GM18499 (cell line): ENCODE measurements at regions not wholly inside any gene's neighbourhood (a gene's known extent, or its start where the extent isn't known, plus 50 kb on each side); places are given as distances from the start of the nearest gene placed in this dataset.
"Not testable (repeated sequence)": the region's sequence is repeated elsewhere in the genome, so short reads cannot be mapped to it uniquely, and the experiment has no call there.

Experiments
- ATAC-seq: cut with Tn5 transposase; IDR thresholded peaks from one replicate; pipeline ENCODE4 v1.9.1; 2021; ENCODE audit warnings: moderate number of reproducible peaks; ENCODE audit not compliant: insufficient read depth, unreplicated experiment

- ATAC-seq = no peak
Measured at GRCh38 chr7:28328146-28328545, 84.2 kb upstream of the CREB5 start.

DNA sequence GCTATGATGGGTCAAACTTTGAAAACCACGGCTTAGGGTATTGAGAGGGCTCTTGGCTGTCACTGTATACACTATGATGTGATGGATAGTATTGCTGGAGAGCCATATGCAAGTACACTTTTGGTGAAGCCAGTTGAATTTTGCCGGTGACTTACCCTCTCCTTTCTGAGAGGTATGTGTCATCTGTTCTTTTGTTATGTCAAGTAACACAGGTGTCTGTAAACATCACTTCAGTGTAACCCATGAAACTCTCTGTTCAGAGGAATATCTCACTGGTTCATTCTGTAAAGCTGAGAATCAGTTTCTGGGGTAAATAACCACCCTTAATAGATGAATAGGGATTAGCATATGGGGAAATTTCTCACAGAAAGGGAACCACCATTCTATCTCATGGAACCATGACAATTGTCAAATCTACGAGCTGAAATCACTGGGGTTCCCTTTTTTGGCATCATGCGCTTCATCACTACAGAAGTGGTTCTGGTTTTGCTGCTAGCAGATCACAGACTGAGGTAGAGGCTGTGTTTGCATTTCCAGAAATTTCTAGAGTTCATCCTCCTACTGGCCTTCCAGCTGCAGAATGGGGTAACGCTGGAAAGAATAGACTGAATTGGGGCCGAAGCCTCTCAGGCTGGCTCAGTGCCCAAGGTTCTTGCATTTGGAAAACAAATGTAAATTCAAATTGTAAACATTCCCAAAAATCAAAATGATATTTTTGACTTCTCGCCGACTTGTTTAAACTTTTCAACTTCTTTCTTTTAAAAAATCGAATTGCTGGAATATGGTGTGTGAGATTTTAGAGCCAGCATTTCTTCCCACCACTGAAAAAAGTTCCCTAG, 83.3 kb upstream of the CREB5 start:
- ATAC-seq = no peak

GRCh38 chr7:28329661-28330363, 82.5 kb upstream of the CREB5 start:
- ATAC-seq = peak; percentile 48

DNA sequence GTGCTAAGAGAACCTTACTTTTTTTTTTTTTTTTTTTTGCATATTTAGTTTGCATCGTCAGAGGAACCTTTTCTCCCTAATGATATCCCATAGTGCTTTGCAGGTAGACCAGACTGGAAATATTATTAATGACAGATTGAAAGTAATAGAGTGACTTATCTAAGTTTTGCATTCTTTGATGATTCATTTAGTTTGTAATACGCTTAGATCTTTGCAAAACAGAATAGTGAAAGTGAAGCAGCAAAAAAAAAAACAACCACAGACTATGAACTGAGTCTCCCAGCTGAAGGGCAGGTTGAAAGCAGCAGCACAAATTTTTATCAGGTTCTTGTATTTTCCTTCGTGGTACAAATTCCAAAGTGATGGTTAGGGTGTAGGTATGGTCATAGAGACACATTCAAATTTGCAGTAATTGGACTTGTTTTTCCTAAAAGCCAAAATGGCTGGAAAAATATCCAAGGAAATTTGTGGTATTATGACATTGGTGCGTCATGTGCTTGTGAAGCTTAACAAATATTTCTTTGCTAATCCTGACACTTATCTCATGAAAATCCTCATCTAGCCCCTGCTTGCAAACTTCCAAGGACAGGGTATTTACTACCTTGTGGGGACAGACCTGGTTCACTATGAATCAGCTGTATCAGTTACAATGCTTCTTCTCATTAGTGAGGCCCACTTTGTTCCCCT, 81.8 kb upstream of the CREB5 start:
- ATAC-seq = peak; percentile 14

GRCh38 chr7:28332046-28332445, 80.3 kb upstream of the CREB5 start:
- no peak for ATAC-seq

DNA sequence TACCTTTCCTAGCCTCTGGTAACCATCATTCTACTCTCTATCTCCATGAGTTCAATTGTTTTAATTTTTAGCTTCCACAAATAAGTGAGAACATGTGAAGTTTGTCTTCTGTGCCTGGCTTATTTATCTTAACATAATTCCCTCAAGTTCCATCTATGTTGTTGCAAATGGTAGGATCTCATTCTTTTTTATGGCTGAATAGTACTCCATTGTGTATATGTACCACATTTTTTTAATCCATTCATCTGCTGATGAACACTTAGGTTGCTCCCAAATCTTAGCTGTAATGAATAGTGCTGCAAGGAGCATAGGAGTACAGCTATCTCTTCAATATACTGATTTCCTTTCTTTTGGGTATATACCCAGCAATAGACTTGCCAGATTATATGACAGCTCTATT, 78.8 kb upstream of the CREB5 start:
- not testable (repeated sequence) for ATAC-seq

- no peak for ATAC-seq
Measured at GRCh38 chr7:28336806-28337205, 75.5 kb upstream of the CREB5 start.

DNA sequence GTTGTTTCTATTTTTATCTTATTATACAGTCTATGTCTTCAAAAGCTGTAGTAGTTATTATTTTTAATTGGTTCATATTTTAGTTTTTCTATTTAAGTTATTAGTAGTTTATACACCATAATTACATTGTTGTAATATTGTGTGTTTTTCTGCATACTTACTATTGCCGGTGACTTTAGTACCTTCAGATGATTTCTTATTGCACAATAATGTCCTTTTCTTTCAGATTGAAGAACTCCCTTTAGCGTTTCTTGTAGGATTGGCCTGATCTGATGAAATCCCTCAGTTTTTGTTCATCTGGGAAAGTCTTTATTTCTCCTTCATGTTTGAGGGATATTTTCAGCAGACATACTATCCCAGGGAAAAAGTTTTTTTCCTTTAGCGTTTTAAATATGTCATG, 74.3 kb upstream of the CREB5 start:
- no peak for ATAC-seq

- no peak for ATAC-seq
Measured at GRCh38 chr7:28343462-28343861, 68.9 kb upstream of the CREB5 start.

DNA sequence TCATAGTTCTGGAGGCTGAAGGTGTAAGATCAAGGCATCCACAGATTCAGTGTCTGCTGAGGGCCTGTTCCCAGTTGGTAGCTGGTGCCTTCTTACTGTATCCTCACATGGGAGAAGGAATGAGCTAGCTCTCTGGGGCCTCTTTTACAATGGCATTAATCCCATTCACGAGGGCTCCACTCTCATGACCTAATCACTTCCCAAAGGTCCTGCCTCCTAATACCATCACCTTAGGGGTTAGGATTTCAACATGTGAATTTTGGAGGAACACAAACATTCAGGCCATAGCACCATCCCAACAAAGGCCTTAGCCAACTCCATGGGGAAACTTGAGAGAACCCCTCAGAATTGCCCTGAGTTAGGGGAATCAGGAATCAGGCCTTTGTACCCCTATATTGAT, 66.1 kb upstream of the CREB5 start:
- no peak for ATAC-seq

DNA sequence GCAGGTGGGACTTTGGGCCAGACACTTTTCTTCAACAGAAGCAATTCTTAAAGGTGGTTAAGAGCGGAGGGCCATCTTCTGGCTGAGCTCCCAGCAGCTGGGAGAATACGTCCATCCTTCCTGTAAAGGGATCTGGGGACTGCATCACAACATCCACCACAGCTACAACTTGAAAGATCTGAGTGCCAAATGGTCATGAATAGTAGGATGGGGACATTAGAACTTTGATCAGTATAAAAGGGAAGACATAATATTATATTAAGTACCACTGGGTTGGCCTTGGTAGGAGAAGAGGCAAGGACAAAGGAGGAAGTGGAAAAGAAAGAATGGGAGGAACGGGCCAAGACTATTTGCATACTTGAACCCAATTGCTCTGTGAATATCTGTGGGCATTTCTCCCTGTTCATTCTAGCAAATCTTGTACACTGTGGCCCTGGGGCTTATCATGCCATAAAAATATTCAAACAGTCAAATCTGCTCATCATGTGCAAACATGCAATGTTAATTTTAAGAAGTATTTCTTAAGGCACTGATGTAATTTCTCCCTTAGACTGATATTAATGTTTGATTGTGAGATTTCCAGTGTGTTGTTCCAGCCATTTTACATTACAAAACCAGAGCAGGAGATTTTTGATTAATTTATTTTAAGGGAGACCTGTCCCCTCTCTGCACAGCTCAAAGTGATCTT, 65.5 kb upstream of the CREB5 start:
- ATAC-seq = no peak

DNA sequence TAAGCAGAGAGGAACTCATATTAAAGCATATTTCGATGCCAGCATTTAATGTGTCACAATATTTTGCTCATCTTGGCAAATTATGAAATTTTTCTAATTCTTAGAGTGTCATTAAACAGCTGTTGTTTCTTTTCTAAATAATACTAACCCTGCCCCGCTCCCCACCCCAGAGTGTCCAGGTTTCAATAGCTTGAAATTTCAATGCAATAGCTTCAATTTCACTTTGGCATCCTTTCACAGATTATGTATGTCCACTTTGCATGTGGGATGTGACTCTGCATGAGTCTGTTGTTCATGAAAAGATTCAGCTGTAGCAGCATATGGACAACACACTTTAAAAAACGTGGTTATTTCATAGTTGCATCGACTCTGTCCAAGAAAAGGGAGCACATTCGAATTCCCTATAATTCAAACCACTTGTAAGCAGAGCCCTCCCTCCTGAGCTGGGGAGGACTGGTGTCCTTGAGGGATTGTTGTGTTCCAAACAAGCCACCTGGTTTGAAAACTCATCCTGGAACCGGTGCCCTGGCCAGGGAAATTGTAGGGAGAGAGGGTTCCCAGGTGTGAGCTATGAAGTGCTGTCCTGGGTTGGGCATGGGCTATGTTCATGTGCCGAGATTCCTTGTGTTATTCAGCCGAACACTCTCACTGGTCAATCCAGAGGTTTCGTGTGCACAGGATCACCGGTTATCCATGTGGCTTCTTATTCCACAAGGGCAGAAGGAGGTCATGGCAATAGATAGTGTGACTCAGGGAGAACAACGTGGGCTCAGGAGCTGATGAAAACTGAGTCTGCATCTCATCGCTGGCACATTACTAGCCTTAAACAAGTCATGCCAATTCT, 64.6 kb upstream of the CREB5 start:
- ATAC-seq = no peak

GRCh38 chr7:28348636-28349035, 63.7 kb upstream of the CREB5 start:
- no peak for ATAC-seq

DNA sequence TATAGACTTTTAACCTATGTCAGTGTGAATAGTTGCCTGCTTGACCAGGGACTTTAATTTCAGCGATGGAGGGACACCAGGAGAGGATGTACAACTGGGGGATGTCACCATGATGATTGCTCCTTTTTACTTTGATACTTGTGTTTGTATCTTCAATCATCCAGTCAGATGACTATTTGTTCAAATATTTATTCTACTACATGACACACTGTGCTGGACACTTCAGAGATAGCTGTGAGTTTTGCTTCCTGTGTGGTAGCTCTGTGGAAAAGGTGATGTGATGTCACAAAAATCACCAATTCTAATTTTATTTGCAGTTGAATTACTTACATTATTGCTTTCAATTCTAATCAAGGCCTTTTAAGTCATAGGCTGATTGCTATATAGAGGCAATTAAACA, 62.7 kb upstream of the CREB5 start:
- ATAC-seq = no peak

GRCh38 chr7:28350662-28351061, 61.7 kb upstream of the CREB5 start:
- no peak for ATAC-seq

DNA sequence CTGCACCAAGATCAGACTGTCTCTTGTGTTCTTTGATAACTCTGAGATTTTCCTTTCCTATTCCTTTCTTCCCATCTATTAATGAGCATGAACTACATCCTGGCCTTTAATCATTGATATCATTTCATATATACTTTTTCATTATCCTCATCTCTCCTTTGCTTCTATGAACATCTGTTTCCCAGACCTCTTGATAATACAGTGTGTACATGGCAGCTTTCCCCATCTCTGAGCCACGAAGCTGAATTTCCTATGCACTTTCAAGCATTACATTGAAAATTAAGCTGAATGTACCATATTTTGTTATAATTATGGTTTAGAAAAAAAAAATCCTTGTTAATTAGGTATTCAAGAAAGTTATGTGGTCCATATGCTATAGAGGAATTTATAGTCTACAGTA, 60.9 kb upstream of the CREB5 start:
- no peak for ATAC-seq

GRCh38 chr7:28354601-28355402, 57.5 kb upstream of the CREB5 start:
- ATAC-seq = no peak

DNA sequence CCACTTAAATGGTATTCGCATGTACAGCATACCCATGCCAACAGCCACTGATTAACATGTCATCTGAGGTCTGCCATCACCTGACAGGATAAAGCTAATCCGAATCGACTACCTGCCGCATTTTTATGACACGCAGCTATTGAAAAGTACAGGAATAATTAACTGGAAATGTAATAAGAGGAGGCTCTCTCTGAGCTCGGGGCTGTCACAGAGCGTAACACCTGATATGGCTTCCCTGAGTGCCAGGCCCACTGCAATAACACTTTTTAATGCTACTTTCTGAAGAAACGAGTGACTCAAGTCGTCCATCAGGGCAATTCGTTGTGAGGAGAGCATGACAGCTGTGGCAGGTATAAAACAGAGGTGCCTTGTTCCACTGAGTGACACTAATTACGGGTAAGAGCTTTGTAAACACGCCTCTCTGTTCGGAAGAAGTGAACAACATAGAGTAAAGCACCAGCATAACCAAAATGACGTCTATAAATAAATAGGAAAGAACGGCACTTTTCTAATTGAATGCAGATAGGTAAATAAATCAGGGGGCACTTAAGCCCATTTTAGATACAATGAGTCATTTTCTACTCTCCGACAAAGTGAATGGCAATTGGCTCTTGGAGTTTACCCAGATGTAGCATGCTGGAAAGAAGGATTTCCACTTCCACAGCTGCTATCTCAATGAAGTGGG, 56.5 kb upstream of the CREB5 start:
- no peak for ATAC-seq
